Tibial nerve (tissue), 4 donors: ENCODE measurements at regions not wholly inside any gene's neighbourhood (a gene's known extent, or its start where the extent isn't known, plus 50 kb on each side); places are given as distances from the start of the nearest gene placed in this dataset.

ENCODE experiments used
- DNase-seq, 2 donors: peaks; one replicate each; pipeline ENCODE4 v3.0.0-alpha.2; 2019; ENCODE audit warnings: low spot score in 2 of 2
- H3K27ac ChIP-seq, 4 donors: fragments of 200-600 bp; sonication (generic) in 3 of 4; one replicate each; pipeline ENCODE4 v1.5.1; 2017 to 2019; ENCODE audit warnings: mild to moderate bottlenecking in 1 of 4
- H3K27me3 ChIP-seq, 2 donors: fragments of 200-600 bp; sonication (generic) in 1 of 2; one replicate each; pipeline versions ENCODE4 v1.5.1 to v1.6.0; 2017 to 2019
- H3K36me3 ChIP-seq, 3 donors: fragments of 200-600 bp; sonication (generic); one replicate each; pipeline ENCODE4 v1.5.1; 2018 to 2019
- H3K4me1 ChIP-seq, 4 donors: fragments of 200-600 bp; sonication (generic) in 3 of 4; one replicate each; pipeline ENCODE4 v1.5.1; 2017 to 2019
- H3K4me3 ChIP-seq, 4 donors: fragments of 200-600 bp; sonication (generic) in 3 of 4; one replicate each; pipeline ENCODE4 v1.5.1; 2017 to 2019; ENCODE audit warnings: mild to moderate bottlenecking in 1 of 4, moderate library complexity in 1 of 4
- H3K9me3 ChIP-seq, 4 donors: fragments of 200-600 bp; sonication (generic) in 3 of 4; one replicate each; pipeline ENCODE4 v1.5.1; 2017 to 2019
- EP300 ChIP-seq, 2 donors: sonication (generic); formaldehyde crosslinking; IDR thresholded peaks; one replicate each; pipeline ENCODE4 v1.6.1; 2017; ENCODE audit warnings: antibody characterized with exemption in 2 of 2, mild to moderate bottlenecking in 1 of 2
- POLR2A ChIP-seq, 2 donors: fragments of 450-650 bp; IDR thresholded peaks; one replicate each; pipeline ENCODE4 v1.6.1; 2017; ENCODE audit warnings: antibody characterized with exemption in 2 of 2, mild to moderate bottlenecking in 2 of 2, moderate library complexity in 2 of 2
- WGBS, 2 donors: methylation state at CpG; one replicate each; pipeline ENCODE4 v1.1.5; 2018; 5-methylcytosine and 5-hydroxymethylcytosine counted together
- TF ChIP-seq, protein P1 (sequence below), 5 experiments: fragments of 200-600 bp in 3 of 5; fragments of 450-650 bp in 2 of 5; sonication (generic) in 3 of 5; IDR thresholded peaks; one replicate each; pipeline ENCODE4 v1.5.1; 2016 to 2019; ENCODE audit warnings: antibody characterized with exemption in 5 of 5, mild to moderate bottlenecking in 3 of 5, moderate library complexity in 2 of 5

DNA sequence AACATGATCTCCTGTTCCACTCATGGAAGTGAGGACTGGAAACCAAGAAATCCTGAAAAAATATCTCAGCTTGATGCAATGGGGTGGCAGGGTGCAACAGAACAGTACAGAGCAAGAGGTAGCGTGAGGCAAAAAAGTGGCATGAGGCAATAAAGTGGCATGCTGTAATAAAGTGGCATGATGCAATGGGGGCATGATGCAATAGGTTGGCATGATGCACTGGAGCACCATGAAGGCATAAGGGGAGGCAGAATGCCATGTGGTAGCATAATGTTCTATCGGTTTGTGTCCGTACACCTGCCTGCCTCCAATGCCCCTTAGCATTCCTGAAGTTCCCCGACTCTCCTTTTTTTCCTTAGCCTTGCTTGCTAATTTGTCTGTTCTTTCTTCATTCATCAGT, 648.4 kb downstream of the TMEM182 start:
- DNase-seq: no peak
- Histone ChIP-seq H3K27me3 (no peaks in the 10 kb centered on the region), H3K9me3 (no peaks in the 10 kb centered on the region), H3K4me3 (no peak overlapping the region), H3K36me3 (no peaks in the 10 kb centered on the region), H3K4me1 (no peaks in the 10 kb centered on the region), H3K27ac (no peak overlapping the region)
- 93 to 97% methylated on average over 4 of the region's 4 CpGs for WGBS, 2 donors
- no peak for TF ChIP-seq EP300 (IDR thresholded peaks at IDR 0.05)
- TF ChIP-seq, protein P1, sequence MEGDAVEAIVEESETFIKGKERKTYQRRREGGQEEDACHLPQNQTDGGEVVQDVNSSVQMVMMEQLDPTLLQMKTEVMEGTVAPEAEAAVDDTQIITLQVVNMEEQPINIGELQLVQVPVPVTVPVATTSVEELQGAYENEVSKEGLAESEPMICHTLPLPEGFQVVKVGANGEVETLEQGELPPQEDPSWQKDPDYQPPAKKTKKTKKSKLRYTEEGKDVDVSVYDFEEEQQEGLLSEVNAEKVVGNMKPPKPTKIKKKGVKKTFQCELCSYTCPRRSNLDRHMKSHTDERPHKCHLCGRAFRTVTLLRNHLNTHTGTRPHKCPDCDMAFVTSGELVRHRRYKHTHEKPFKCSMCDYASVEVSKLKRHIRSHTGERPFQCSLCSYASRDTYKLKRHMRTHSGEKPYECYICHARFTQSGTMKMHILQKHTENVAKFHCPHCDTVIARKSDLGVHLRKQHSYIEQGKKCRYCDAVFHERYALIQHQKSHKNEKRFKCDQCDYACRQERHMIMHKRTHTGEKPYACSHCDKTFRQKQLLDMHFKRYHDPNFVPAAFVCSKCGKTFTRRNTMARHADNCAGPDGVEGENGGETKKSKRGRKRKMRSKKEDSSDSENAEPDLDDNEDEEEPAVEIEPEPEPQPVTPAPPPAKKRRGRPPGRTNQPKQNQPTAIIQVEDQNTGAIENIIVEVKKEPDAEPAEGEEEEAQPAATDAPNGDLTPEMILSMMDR (IDR thresholded peaks at IDR 0.05): no peak
- no peak for TF ChIP-seq POLR2A (IDR thresholded peaks at IDR 0.05)

DNA sequence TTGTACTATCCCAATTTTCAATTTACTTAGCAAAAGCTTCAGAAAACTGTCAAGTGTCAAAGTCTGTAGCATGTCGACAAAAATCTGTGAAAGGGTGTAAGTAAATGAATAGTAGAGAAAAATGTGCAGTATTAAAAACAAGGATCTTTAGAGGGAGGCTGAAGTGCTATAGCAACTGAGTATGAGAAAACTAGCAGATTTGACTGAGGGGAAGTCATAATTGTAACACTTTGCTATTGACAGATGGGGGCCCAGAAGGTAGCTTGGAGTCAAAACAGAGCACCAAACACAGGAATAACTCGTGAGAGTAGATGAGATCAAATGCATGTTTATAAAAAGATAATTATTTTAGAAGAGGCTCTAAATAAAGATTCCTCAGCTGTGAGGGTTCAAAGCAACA, 657.7 kb downstream of the TMEM182 start:
- DNase-seq: no peak
- no peaks in the 10 kb centered on the region for H3K27me3 ChIP-seq
- peaks cover 0 to 7% (median 0%) of the 10 kb centered on the region in 4 donors for H3K9me3 ChIP-seq
- no peak for TF ChIP-seq POLR2A (IDR thresholded peaks at IDR 0.05)
- TF ChIP-seq EP300 (IDR thresholded peaks at IDR 0.05): no peak
- TF ChIP-seq, protein P1 (IDR thresholded peaks at IDR 0.05): no peak
- no peaks in the 10 kb centered on the region for H3K4me1 ChIP-seq
- no peak overlapping the region for H3K27ac ChIP-seq
- no peaks in the 10 kb centered on the region for H3K36me3 ChIP-seq
- no peak overlapping the region for H3K4me3 ChIP-seq
- 76 to 79% methylated on average over 2 of the region's 2 CpGs for WGBS, 2 donors

DNA sequence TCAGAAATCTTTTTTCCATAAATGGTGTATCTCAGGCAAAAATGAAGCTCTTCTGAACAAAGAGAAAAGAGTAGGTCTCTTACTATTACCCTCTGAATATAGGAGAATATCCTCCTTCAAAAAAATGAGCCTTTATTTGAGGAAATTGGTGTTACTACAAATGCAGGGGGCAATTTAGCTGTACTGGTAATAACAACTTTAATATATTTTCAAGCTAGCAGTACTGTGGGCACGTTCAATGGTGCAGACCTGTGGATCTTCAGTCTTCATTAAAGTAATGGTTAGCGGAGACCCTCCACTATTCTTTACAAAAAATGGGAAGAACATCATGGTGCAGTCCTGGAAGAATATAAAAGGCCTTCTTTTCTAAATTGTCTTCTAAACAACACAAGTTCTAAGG, 661.3 kb downstream of the TMEM182 start:
- Histone ChIP-seq H3K4me1 (no peaks in the 10 kb centered on the region), H3K4me3 (no peak overlapping the region), H3K9me3 (no peaks in the 10 kb centered on the region), H3K36me3 (no peaks in the 10 kb centered on the region), H3K27ac (no peak overlapping the region), H3K27me3 (no peaks in the 10 kb centered on the region)
- WGBS, 2 donors: 81% methylated on average over 2 of the region's 2 CpGs
- TF ChIP-seq, protein P1 (IDR thresholded peaks at IDR 0.05): no peak
- TF ChIP-seq POLR2A (IDR thresholded peaks at IDR 0.05) (no peak), EP300 (IDR thresholded peaks at IDR 0.05) (no peak)
- no peak for DNase-seq

DNA sequence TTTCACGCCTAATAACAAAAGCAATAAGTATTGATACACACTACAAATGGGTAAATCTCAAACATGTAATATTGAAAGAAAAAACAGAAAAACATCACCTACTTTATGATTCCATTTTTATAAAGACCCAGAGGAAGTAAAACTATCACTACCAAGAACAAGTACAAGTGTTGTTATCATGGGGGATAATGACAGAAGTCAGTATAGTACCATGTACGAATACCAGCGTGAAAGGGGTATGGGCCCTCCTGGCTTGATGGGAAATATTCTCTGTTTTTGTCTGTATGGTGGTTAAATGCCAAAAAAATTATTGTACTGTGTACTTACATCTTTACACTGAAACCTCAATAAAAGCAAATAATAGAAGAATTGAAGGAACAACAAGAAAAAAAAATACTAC, 665.7 kb downstream of the TMEM182 start:
- WGBS, 2 donors: 86 to 93% methylated on average over 3 of the region's 3 CpGs
- H3K4me3 ChIP-seq: no peak overlapping the region
- TF ChIP-seq, protein P1 (IDR thresholded peaks at IDR 0.05): no peak
- TF ChIP-seq EP300 (IDR thresholded peaks at IDR 0.05) (no peak), POLR2A (IDR thresholded peaks at IDR 0.05) (no peak)
- H3K4me1 ChIP-seq: no peaks in the 10 kb centered on the region
- no peaks in the 10 kb centered on the region for H3K9me3 ChIP-seq
- no peak for DNase-seq
- no peak overlapping the region for H3K27ac ChIP-seq
- H3K36me3 ChIP-seq: no peaks in the 10 kb centered on the region
- H3K27me3 ChIP-seq: no peaks in the 10 kb centered on the region

DNA sequence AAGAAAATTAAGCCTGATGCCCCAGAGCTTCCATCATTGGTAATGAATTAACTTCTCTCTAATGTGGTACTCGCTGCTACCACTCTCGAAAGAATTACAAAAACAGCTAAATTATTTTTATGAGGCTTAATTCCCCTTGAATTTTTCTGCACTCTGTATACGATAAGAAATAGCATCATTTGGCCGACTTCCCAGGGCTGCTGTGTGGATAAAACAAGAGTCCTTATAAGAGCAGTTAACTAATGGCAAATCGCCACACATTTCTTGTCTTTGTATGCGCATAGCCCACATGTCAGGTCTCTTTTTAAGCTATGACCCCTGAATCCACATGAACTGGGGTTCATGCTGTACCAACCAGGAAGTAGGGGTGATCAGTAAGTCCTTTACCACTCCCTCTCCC, 668.4 kb downstream of the TMEM182 start:
- H3K27ac ChIP-seq: no peak overlapping the region
- H3K4me3 ChIP-seq: no peak overlapping the region
- H3K4me1 ChIP-seq: no peaks in the 10 kb centered on the region
- H3K9me3 ChIP-seq: no peaks in the 10 kb centered on the region
- TF ChIP-seq, protein P1 (IDR thresholded peaks at IDR 0.05): no peak
- no peak for TF ChIP-seq EP300 (IDR thresholded peaks at IDR 0.05)
- TF ChIP-seq POLR2A (IDR thresholded peaks at IDR 0.05): no peak
- H3K36me3 ChIP-seq: no peaks in the 10 kb centered on the region
- 67 to 74% methylated on average over 6 of the region's 6 CpGs for WGBS, 2 donors
- no peak for DNase-seq
- H3K27me3 ChIP-seq: no peaks in the 10 kb centered on the region
